Left renal cortex interstitium (tissue), 4 donors: ENCODE measurements at regions not wholly inside any gene's neighbourhood (a gene's known extent, or its start where the extent isn't known, plus 50 kb on each side); places are given as distances from the start of the nearest gene placed in this dataset.
"Not testable (repeated sequence)": the region's sequence is repeated elsewhere in the genome, so short reads cannot be mapped to it uniquely, and the experiment has no call there.

ENCODE experiments used
- DNase-seq, 4 donors: peaks; one replicate each; pipeline ENCODE4 v3.0.0-alpha.2; 2013; ENCODE audit warnings: low read depth in 4 of 4, low spot score in 2 of 4, missing footprints in 1 of 4

- no peak for DNase-seq
Measured at GRCh38 chr11:110347660-110348059, 51.2 kb upstream of the RDX start.

GRCh38 chr11:110349138-110349996 lies 53.0 kb upstream of the RDX start:
- DNase-seq: no peak

- not testable (repeated sequence) for DNase-seq
Measured at GRCh38 chr11:110349997-110350383, 53.6 kb upstream of the RDX start.

GRCh38 chr11:110355011-110355744 lies 58.8 kb upstream of the RDX start:
- no peak for DNase-seq

GRCh38 chr11:110356762-110357671 lies 60.6 kb upstream of the RDX start:
- no peak for DNase-seq

GRCh38 chr11:110358336-110358735 lies 61.9 kb upstream of the RDX start:
- no peak for DNase-seq

- not testable (repeated sequence) for DNase-seq
Measured at GRCh38 chr11:110360781-110361408, 64.5 kb upstream of the RDX start.

- DNase-seq: peak in 1 of 4 donors; percentile 16
Measured at GRCh38 chr11:110362971-110363509, 66.6 kb upstream of the RDX start.

- peak in 1 of 4 donors; percentile 7 for DNase-seq
Measured at GRCh38 chr11:110366291-110366690, 63.5 kb upstream of the FDX1 start.

GRCh38 chr11:110367571-110367970 lies 62.2 kb upstream of the FDX1 start:
- no peak for DNase-seq

- no peak for DNase-seq
Measured at GRCh38 chr11:110371084-110371483, 58.7 kb upstream of the FDX1 start.

- no peak for DNase-seq
Measured at GRCh38 chr11:110373051-110373702, 56.6 kb upstream of the FDX1 start.

- DNase-seq: no peak
Measured at GRCh38 chr11:110374921-110375320, 54.8 kb upstream of the FDX1 start.

- DNase-seq: no peak
Measured at GRCh38 chr11:110375351-110375750, 54.4 kb upstream of the FDX1 start.

GRCh38 chr11:110376021-110376420 lies 53.7 kb upstream of the FDX1 start:
- DNase-seq: no peak

GRCh38 chr11:110376711-110377324 lies 52.9 kb upstream of the FDX1 start:
- DNase-seq: peak; percentile 52 to 77 (median 54)

- no peak for DNase-seq
Measured at GRCh38 chr11:110377434-110377833, 52.3 kb upstream of the FDX1 start.

GRCh38 chr11:110379261-110379660 lies 50.5 kb upstream of the FDX1 start:
- no peak for DNase-seq

- no peak for DNase-seq
Measured at GRCh38 chr11:110379936-110380335, 49.8 kb upstream of the FDX1 start.
